ENCODE measurements at regions not wholly inside any gene's neighbourhood (a gene's known extent, or its start where the extent isn't known, plus 50 kb on each side); places are given as distances from the start of the nearest gene placed in this dataset.

GRCh38 chr13:73173279-73173811 lies 114.5 kb downstream of the KLF5 start:
- no peaks in the 10 kb centered on the region for H3F3A ChIP-seq (ENCODE audit: insufficient read depth, low read length)
- H2AFZ ChIP-seq (ENCODE audit: low read length): no peak overlapping the region
- no peak overlapping the region for H3K4me3 ChIP-seq (ENCODE audit: low read depth, low read length, poor library complexity, severe bottlenecking)
- H3K79me2 ChIP-seq (ENCODE audit: insufficient read depth, low read length): no peaks in the 10 kb centered on the region
- H3K27me3 ChIP-seq (ENCODE audit: insufficient read depth, low read length): no peaks in the 10 kb centered on the region
- no peak for TF ChIP-seq EZH2 (IDR thresholded peaks at IDR 0.05; ENCODE audit: borderline replicate concordance, low read length)
- no peak for TF ChIP-seq CTCF (IDR thresholded peaks at IDR 0.05; ENCODE audit: low read length)
- H3K9me3 ChIP-seq (ENCODE audit: low read length): no peaks in the 10 kb centered on the region
- no peaks in the 10 kb centered on the region for H3K9me2 ChIP-seq (ENCODE audit: low read depth, low read length)
- no peaks in the 10 kb centered on the region for H4K20me1 ChIP-seq (ENCODE audit: insufficient read depth, low read length)
- no peaks in the 10 kb centered on the region for H3K36me3 ChIP-seq (ENCODE audit: insufficient read depth, low read length)
- no peak overlapping the region for H3K4me2 ChIP-seq (ENCODE audit: low read length)
- no peak overlapping the region for H3K9ac ChIP-seq (ENCODE audit: low read length)
- H3K27ac ChIP-seq (ENCODE audit: low read depth, low read length, poor library complexity, severe bottlenecking): no peak overlapping the region
- no peaks in the 10 kb centered on the region for H3K4me1 ChIP-seq (ENCODE audit: insufficient read depth, low read length, severe bottlenecking)

GRCh38 chr13:73171926-73172325 lies 113.1 kb downstream of the KLF5 start:
- H2AFZ ChIP-seq (ENCODE audit: low read length): no peak overlapping the region
- no peaks in the 10 kb centered on the region for H3K9me2 ChIP-seq (ENCODE audit: low read depth, low read length)
- no peaks in the 10 kb centered on the region for H3K9me3 ChIP-seq (ENCODE audit: low read length)
- no peaks in the 10 kb centered on the region for H3K27me3 ChIP-seq (ENCODE audit: insufficient read depth, low read length)
- H4K20me1 ChIP-seq (ENCODE audit: insufficient read depth, low read length): no peaks in the 10 kb centered on the region
- H3K27ac ChIP-seq (ENCODE audit: low read depth, low read length, poor library complexity, severe bottlenecking): no peak overlapping the region
- H3K9ac ChIP-seq (ENCODE audit: low read length): no peak overlapping the region
- H3F3A ChIP-seq (ENCODE audit: insufficient read depth, low read length): no peaks in the 10 kb centered on the region
- H3K79me2 ChIP-seq (ENCODE audit: insufficient read depth, low read length): no peaks in the 10 kb centered on the region
- no peak overlapping the region for H3K4me2 ChIP-seq (ENCODE audit: low read length)
- TF ChIP-seq EZH2 (IDR thresholded peaks at IDR 0.05; ENCODE audit: borderline replicate concordance, low read length) (no peak), CTCF (IDR thresholded peaks at IDR 0.05; ENCODE audit: low read length) (no peak)
- H3K36me3 ChIP-seq (ENCODE audit: insufficient read depth, low read length): no peaks in the 10 kb centered on the region
- no peaks in the 10 kb centered on the region for H3K4me1 ChIP-seq (ENCODE audit: insufficient read depth, low read length, severe bottlenecking)
- H3K4me3 ChIP-seq (ENCODE audit: low read depth, low read length, poor library complexity, severe bottlenecking): no peak overlapping the region

- Histone ChIP-seq H3K36me3 (ENCODE audit: insufficient read depth, low read length) (no peaks in the 10 kb centered on the region), H3K79me2 (ENCODE audit: insufficient read depth, low read length) (no peaks in the 10 kb centered on the region), H3F3A (ENCODE audit: insufficient read depth, low read length) (no peaks in the 10 kb centered on the region), H3K4me1 (ENCODE audit: insufficient read depth, low read length, severe bottlenecking) (no peaks in the 10 kb centered on the region), H3K9me3 (ENCODE audit: low read length) (no peaks in the 10 kb centered on the region), H3K4me3 (ENCODE audit: low read depth, low read length, poor library complexity, severe bottlenecking) (no peak overlapping the region), H3K27ac (ENCODE audit: low read depth, low read length, poor library complexity, severe bottlenecking) (no peak overlapping the region), H2AFZ (ENCODE audit: low read length) (no peak overlapping the region), H3K4me2 (ENCODE audit: low read length) (no peak overlapping the region), H3K9ac (ENCODE audit: low read length) (no peak overlapping the region), H3K9me2 (ENCODE audit: low read depth, low read length) (no peaks in the 10 kb centered on the region), H3K27me3 (ENCODE audit: insufficient read depth, low read length) (no peaks in the 10 kb centered on the region), H4K20me1 (ENCODE audit: insufficient read depth, low read length) (no peaks in the 10 kb centered on the region)
- TF ChIP-seq CTCF (IDR thresholded peaks at IDR 0.05; ENCODE audit: low read length) (no peak), EZH2 (IDR thresholded peaks at IDR 0.05; ENCODE audit: borderline replicate concordance, low read length) (no peak)
Measured at GRCh38 chr13:73171271-73171682, 112.5 kb downstream of the KLF5 start.
